ENCODE measurements at regions not wholly inside any gene's neighbourhood (a gene's known extent, or its start where the extent isn't known, plus 50 kb on each side); places are given as distances from the start of the nearest gene placed in this dataset.
"Not testable (repeated sequence)": the region's sequence is repeated elsewhere in the genome, so short reads cannot be mapped to it uniquely, and the experiment has no call there.

DNA sequence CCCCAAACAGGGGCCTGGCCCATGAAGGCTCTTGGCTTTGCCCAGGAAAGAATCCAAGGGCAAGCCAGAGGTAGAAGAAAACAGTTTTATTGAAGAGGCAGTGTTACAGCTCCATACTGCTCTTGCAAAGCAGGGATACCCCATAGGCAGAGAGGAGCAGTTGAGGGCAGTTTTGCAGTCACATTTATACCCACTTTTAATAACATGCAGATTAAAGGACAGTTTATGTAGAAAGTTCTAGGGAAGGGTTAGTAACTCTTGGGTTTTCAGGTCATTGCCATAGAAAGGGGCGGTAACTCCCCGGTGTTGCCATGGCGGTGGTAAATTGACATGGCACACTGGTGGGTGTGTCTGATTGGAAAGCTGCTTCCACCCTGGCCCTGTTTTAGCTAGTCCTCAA, 80.5 kb upstream of the GNAZ start:
- Histone ChIP-seq H3K4me3 (no peak overlapping the region), H3K27ac (no peak overlapping the region), H3K4me1 (no peaks in the 10 kb centered on the region), H3K36me3 (no peaks in the 10 kb centered on the region), H3K9me3 (no peaks in the 10 kb centered on the region), H3K27me3 (peaks cover 0 to 5% (median 0%) of the 10 kb centered on the region in 9 donors)
- intact Hi-C loops (cut with DNase I), result no loop called here
- DNase-seq (no peak), ATAC-seq (no peak)
- 86 to 96% (median 91%) methylated on average over 3 of the region's 3 CpGs for WGBS, 4 donors
- TF ChIP-seq, protein P1, sequence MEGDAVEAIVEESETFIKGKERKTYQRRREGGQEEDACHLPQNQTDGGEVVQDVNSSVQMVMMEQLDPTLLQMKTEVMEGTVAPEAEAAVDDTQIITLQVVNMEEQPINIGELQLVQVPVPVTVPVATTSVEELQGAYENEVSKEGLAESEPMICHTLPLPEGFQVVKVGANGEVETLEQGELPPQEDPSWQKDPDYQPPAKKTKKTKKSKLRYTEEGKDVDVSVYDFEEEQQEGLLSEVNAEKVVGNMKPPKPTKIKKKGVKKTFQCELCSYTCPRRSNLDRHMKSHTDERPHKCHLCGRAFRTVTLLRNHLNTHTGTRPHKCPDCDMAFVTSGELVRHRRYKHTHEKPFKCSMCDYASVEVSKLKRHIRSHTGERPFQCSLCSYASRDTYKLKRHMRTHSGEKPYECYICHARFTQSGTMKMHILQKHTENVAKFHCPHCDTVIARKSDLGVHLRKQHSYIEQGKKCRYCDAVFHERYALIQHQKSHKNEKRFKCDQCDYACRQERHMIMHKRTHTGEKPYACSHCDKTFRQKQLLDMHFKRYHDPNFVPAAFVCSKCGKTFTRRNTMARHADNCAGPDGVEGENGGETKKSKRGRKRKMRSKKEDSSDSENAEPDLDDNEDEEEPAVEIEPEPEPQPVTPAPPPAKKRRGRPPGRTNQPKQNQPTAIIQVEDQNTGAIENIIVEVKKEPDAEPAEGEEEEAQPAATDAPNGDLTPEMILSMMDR (IDR thresholded peaks at IDR 0.05), result no peak
- TF ChIP-seq POLR2A (IDR thresholded peaks at IDR 0.05), result no peak

DNA sequence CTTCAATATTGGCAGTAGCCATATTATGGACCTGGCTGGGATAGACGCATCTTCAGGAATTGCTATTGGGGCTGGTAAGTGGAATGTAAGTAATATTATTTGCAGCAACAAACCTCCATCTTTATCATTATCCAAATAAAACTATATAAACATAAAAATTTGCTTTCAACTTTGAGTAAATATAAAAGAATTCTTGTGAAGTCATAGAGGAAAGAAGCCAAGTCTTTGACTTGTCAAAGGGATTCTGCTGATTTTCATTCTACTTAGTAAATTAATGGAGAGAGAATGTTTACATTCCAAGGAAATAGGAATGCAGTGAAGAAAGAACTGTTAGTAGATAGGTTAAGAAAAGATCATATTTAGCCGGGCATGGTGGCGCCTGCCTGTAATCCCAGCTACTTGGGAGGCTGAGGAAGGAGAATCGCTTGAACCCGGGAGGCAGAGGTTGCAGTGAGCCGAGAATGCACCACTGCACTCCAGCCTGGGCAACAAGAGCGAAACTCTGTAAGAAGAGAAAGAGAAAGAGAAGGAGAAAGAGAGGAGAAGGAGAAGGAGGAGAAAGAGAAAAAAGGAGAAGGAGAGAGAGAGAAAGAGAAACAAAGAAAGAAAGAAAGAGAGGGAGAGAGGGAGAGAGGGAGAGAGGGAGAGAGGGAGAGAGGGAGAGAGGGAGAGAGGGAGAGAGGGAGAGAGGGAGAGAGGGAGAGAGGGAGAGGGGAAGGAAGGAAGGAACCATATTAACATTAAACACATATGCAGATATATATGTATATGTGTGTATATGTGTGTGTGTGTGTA, 79.4 kb upstream of the GNAZ start:
- H3K27ac ChIP-seq; intact Hi-C loops (cut with DNase I); H3K4me1 ChIP-seq; H3K9me3 ChIP-seq; H3K4me3 ChIP-seq; ATAC-seq; DNase-seq; H3K36me3 ChIP-seq; H3K27me3 ChIP-seq: not testable (repeated sequence)
- WGBS, 4 donors, result 89 to 90% (median 90%) methylated on average over 7 of the region's 7 CpGs

DNA sequence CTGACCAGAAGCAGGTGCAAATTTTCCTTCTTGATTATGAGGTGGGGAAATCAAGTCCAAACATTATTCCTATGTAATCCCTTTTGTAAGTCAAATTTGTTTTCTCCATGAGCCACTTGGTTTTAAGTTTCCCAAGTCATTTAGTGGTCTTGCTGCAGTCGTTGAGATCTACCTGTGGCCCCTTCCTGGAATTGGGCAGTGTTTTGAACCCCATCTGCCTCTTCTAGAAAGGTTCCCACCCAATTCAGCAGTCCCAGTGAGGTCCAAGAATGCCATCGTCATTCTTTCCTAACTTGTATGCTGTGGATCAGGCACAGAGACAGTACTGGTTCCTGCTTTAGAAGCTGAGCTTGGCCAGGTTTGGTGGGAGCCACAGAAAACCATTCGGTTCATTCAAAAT, 77.8 kb upstream of the GNAZ start:
- peaks cover 0 to 22% (median 13%) of the 10 kb centered on the region in 12 donors for H3K9me3 ChIP-seq
- H3K4me3 ChIP-seq, result no peak overlapping the region
- WGBS, 4 donors, result 64 to 77% (median 73%) methylated on average over 3 of the region's 3 CpGs
- H3K27ac ChIP-seq, result no peak overlapping the region
- peaks cover 0 to 5% (median 0%) of the 10 kb centered on the region in 9 donors for H3K27me3 ChIP-seq
- intact Hi-C loops (cut with DNase I), result no loop called here
- no peaks in the 10 kb centered on the region for H3K4me1 ChIP-seq
- ATAC-seq, result no peak
- H3K36me3 ChIP-seq, result no peaks in the 10 kb centered on the region
- DNase-seq, result no peak
- TF ChIP-seq POLR2A (IDR thresholded peaks at IDR 0.05), result no peak
- TF ChIP-seq, protein P1 (IDR thresholded peaks at IDR 0.05), result no peak

DNA sequence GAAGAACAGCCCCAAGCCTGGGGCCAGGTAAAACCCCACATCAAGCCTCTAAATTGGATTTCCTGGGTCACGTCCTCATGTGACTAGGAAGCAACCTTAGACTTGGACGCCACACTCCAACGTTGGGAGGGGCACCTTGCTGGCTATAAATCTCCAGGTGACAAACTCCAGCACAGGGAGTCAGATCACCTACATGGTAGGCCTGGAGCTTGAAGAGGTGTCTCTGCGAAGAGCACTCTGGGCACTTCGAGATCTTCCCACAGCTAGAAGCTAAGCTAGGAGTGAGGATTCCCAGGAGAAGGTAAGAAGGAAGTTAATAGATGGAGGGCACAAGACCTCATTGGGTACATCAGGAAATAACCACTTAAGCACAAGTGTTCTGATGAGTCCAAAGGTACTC, 77.1 kb upstream of the GNAZ start:
- WGBS, 4 donors, result 73 to 93% (median 85%) methylated on average over 5 of the region's 5 CpGs
- ATAC-seq (no peak), DNase-seq (no peak)
- Histone ChIP-seq H3K27me3 (peaks cover 0 to 5% (median 0%) of the 10 kb centered on the region in 9 donors), H3K9me3 (peaks cover 0 to 30% (median 18%) of the 10 kb centered on the region in 12 donors), H3K36me3 (no peaks in the 10 kb centered on the region), H3K4me3 (no peak overlapping the region), H3K4me1 (no peaks in the 10 kb centered on the region), H3K27ac (no peak overlapping the region)
- TF ChIP-seq, protein P1 (IDR thresholded peaks at IDR 0.05), result no peak
- no peak for TF ChIP-seq POLR2A (IDR thresholded peaks at IDR 0.05)
- intact Hi-C loops (cut with DNase I), result no loop called here

DNA sequence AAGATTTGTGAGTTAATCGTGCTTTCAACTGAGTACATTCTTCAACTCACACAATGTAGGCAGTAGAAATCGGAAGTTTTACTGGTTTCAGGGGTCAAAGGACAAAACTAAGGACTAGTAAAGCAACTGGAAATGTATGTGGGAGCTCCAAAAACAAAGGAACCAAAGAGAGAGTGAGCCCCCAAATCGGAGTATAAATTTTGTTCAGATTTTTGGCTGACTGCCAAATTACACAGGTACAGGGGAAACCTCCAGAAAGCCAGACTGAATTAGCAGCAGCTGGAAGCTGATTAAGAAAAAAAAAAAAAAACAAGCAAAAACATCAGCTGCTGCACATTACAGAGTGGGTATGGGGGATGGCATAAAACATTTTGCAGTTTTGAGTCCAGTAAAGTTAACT, 75.2 kb upstream of the GNAZ start:
- no peaks in the 10 kb centered on the region for H3K4me1 ChIP-seq
- no peak for DNase-seq
- no peak for ATAC-seq
- TF ChIP-seq, protein P1 (IDR thresholded peaks at IDR 0.05), result no peak
- TF ChIP-seq POLR2A (IDR thresholded peaks at IDR 0.05), result no peak
- WGBS, 4 donors, result 67 to 74% (median 72%) methylated on average over 3 of the region's 3 CpGs
- H3K27ac ChIP-seq, result no peak overlapping the region
- peaks cover 0 to 40% (median 19%) of the 10 kb centered on the region in 12 donors for H3K9me3 ChIP-seq
- no peak overlapping the region for H3K4me3 ChIP-seq
- intact Hi-C loops (cut with DNase I), result no loop called here
- no peaks in the 10 kb centered on the region for H3K36me3 ChIP-seq
- H3K27me3 ChIP-seq, result peaks cover 0 to 3% (median 0%) of the 10 kb centered on the region in 9 donors
